ENCODE measurements at regions not wholly inside any gene's neighbourhood (a gene's known extent, or its start where the extent isn't known, plus 50 kb on each side); places are given as distances from the start of the nearest gene placed in this dataset.

DNA sequence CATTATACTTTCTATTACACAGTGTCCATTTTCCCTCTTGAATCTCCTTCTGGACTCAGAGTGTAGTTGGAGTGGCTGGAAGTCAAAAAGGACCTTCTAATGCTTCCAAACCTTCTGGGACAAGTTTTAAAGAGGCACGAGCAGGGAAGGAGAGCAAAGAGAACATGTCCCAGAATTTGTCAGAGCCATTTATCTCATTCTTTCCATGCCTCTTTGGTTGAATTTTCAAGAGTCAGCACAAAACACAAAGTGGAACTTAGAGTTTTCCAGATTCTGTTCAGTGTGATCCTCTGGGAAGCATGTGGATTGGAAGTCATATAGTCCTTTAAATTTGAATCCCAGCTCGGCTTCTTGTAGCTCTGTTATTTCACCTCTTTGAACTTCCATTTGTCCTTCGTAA, 138.2 kb upstream of the PWP1 start:
- H2AFZ ChIP-seq (ENCODE audit: low read length): no peak overlapping the region
- no peak for DNase-seq
- H3F3A ChIP-seq (ENCODE audit: low read length, unreplicated experiment): no peaks in the 10 kb centered on the region
- H4K20me1 ChIP-seq (ENCODE audit: low read length): no peaks in the 10 kb centered on the region
- ATAC-seq: no peak
- H3K79me2 ChIP-seq (ENCODE audit: low read length): no peaks in the 10 kb centered on the region
- H3K4me1 ChIP-seq (ENCODE audit: insufficient read depth, low read length): no peaks in the 10 kb centered on the region
- H3K9me3 ChIP-seq (ENCODE audit: low read length): no peaks in the 10 kb centered on the region
- no peak overlapping the region for H3K4me3 ChIP-seq (ENCODE audit: low read length)
- no peaks in the 10 kb centered on the region for H3K27me3 ChIP-seq (ENCODE audit: low read length)
- POLR2A ChIA-PET (ENCODE audit: unreplicated experiment): no interaction called here
- BruUV-seq (replicated peaks): no TSS peak
- CTCF ChIA-PET: no interaction called here
- no peak overlapping the region for H3K9ac ChIP-seq (ENCODE audit: low read length)
- H3K4me2 ChIP-seq (ENCODE audit: low read length): no peak overlapping the region
- no peaks in the 10 kb centered on the region for H3K36me3 ChIP-seq (ENCODE audit: low read depth, low read length)
- H3K27ac ChIP-seq (ENCODE audit: low read length): no peak overlapping the region
- TF ChIP-seq EZH2 (IDR thresholded peaks at IDR 0.05; ENCODE audit: low read length, unreplicated experiment): no peak
- intact Hi-C loops (cut with micrococcal nuclease): no loop called here
- no peaks in the 10 kb centered on the region for H3K9me2 ChIP-seq (replicated peaks; ENCODE audit: low read length)

DNA sequence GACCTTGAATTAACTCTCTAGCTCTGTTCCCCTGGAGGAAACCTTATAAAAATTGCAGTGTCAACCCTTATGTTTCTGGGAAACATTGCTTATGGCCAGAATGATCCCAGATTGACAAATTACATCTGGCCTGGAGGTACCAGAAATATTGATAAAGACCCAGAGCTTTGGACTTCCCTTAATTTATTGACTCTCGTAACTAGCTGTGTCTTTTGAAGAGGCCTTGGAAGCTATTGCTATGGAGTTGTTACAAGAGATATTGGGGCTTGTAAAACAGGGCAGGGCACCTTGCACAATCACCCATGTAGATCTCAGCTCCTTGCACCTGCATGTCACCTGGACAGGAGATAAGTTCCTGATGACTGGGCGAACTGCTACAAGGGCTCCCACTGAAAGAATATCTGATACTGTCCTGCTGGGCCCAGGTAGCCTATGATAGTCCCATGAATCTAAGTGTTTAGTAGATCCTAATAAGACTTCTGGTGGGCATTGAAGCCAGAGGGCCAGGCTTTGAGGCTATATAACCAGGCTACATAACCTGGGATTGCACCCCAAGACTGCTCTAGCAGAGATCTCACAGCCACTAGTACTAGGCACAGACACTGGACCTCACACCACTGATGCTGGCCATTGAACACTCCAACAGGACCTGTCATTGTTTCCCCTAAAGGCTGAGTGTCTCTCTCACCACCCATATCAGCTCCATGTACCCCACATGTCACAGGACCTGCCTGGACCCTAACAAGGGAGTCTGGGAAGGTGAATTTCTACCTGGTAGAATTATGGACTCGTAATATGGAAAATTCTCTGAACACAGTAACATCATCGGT, 135.7 kb upstream of the PWP1 start:
- TF ChIP-seq CTCF (conservative IDR thresholded peaks at IDR 0.05; ENCODE audit: low read depth, low read length): no peak
- no peak for TF ChIP-seq EZH2phosphoT487 (IDR thresholded peaks at IDR 0.05; ENCODE audit: borderline replicate concordance, low read length)
- no peak for TF ChIP-seq EZH2 (IDR thresholded peaks at IDR 0.05; ENCODE audit: low read length, unreplicated experiment)
- Histone ChIP-seq H3K9me3 (ENCODE audit: low read length) (no peaks in the 10 kb centered on the region), H3K27me3 (ENCODE audit: low read length) (no peaks in the 10 kb centered on the region), H3K79me2 (ENCODE audit: low read length) (no peaks in the 10 kb centered on the region), H3K4me2 (ENCODE audit: low read length) (no peak overlapping the region), H3F3A (ENCODE audit: low read length, unreplicated experiment) (no peaks in the 10 kb centered on the region), H3K27ac (ENCODE audit: low read length) (no peak overlapping the region), H3K36me3 (ENCODE audit: low read depth, low read length) (no peaks in the 10 kb centered on the region), H3K4me3 (ENCODE audit: low read length) (no peak overlapping the region), H4K20me1 (ENCODE audit: low read length) (no peaks in the 10 kb centered on the region), H2AFZ (ENCODE audit: low read length) (no peak overlapping the region), H3K9me2 (replicated peaks; ENCODE audit: low read length) (no peaks in the 10 kb centered on the region), H3K9ac (ENCODE audit: low read length) (no peak overlapping the region), H3K4me1 (ENCODE audit: insufficient read depth, low read length) (no peaks in the 10 kb centered on the region)
- ChIA-PET CTCF (no interaction called here), POLR2A (ENCODE audit: unreplicated experiment) (no interaction called here)
- DNase-seq: no peak
- intact Hi-C loops (cut with micrococcal nuclease): no loop called here
- BruUV-seq (replicated peaks): no TSS peak
- no peak for ATAC-seq

- H3K9me3 ChIP-seq (ENCODE audit: low read length): no peaks in the 10 kb centered on the region
- no peak overlapping the region for H3K27ac ChIP-seq (ENCODE audit: low read length)
- POLR2A ChIA-PET (ENCODE audit: unreplicated experiment): no interaction called here
- ATAC-seq (no peak), DNase-seq (no peak)
- no peaks in the 10 kb centered on the region for H3K27me3 ChIP-seq (ENCODE audit: low read length)
- H3K36me3 ChIP-seq (ENCODE audit: low read depth, low read length): no peaks in the 10 kb centered on the region
- no peak overlapping the region for H3K4me2 ChIP-seq (ENCODE audit: low read length)
- no peak overlapping the region for H3K4me3 ChIP-seq (ENCODE audit: low read length)
- BruUV-seq (replicated peaks): no TSS peak
- H4K20me1 ChIP-seq (ENCODE audit: low read length): no peaks in the 10 kb centered on the region
- H2AFZ ChIP-seq (ENCODE audit: low read length): no peak overlapping the region
- no peaks in the 10 kb centered on the region for H3K79me2 ChIP-seq (ENCODE audit: low read length)
- no peak for TF ChIP-seq CTCF (conservative IDR thresholded peaks at IDR 0.05; ENCODE audit: low read depth, low read length)
- no peak for TF ChIP-seq EZH2 (IDR thresholded peaks at IDR 0.05; ENCODE audit: low read length, unreplicated experiment)
- TF ChIP-seq EZH2phosphoT487 (IDR thresholded peaks at IDR 0.05; ENCODE audit: borderline replicate concordance, low read length): no peak
- H3K9me2 ChIP-seq (replicated peaks; ENCODE audit: low read length): no peaks in the 10 kb centered on the region
- H3K4me1 ChIP-seq (ENCODE audit: insufficient read depth, low read length): no peaks in the 10 kb centered on the region
- intact Hi-C loops (cut with micrococcal nuclease): no loop called here
- H3F3A ChIP-seq (ENCODE audit: low read length, unreplicated experiment): no peaks in the 10 kb centered on the region
- CTCF ChIA-PET: no interaction called here
- no peak overlapping the region for H3K9ac ChIP-seq (ENCODE audit: low read length)
Measured at GRCh38 chr12:107551434-107551833, 134.2 kb upstream of the PWP1 start.

Data from PC-3 (cell line).